Rectal smooth muscle tissue (tissue), 1 donor: ENCODE measurements at regions not wholly inside any gene's neighbourhood (a gene's known extent, or its start where the extent isn't known, plus 50 kb on each side); places are given as distances from the start of the nearest gene placed in this dataset.

ENCODE experiments used
- H3K27ac ChIP-seq: one replicate; pipeline ENCODE4 v1.7.0; 2013; ENCODE audit warnings: low read depth, low read length, inconsistent platforms
- H3K27me3 ChIP-seq: one replicate; pipeline ENCODE4 v1.7.0; 2013; ENCODE audit warnings: low read length; ENCODE audit not compliant: control insufficient read depth, insufficient read depth
- H3K36me3 ChIP-seq: one replicate; pipeline ENCODE4 v1.7.0; 2013; ENCODE audit warnings: low read length; ENCODE audit not compliant: control insufficient read depth, insufficient read depth
- H3K4me1 ChIP-seq: one replicate; pipeline ENCODE4 v1.7.0; 2013; ENCODE audit warnings: low read length; ENCODE audit not compliant: control insufficient read depth, insufficient read depth
- H3K4me3 ChIP-seq: one replicate; pipeline ENCODE4 v1.7.0; 2013; ENCODE audit warnings: low read length
- H3K9ac ChIP-seq: one replicate; pipeline ENCODE4 v1.7.0; 2013; ENCODE audit warnings: low read length

DNA sequence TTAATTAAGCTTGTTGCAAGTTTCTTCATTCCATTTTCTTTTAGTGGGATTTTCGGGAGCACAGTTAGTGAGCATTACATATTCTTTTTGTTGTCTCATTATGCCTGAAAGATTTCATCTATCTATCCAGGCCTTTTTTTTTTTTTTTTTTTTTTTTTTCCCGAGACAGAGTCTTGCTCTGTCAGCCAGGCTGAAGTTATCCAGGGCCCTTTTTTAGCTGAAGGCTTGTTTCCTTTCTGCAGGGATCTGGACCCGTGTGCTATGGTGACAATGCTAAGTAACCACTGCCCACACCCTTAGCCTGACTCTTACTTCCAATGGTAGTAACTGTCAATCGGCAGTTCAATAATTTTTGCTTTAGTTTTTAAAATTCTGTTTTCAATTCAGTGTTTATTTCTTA is 190.8 kb upstream of the MTPN start:
- Histone ChIP-seq H3K4me1 (peaks cover 11% of the 10 kb centered on the region), H3K27me3 (no peaks in the 10 kb centered on the region), H3K36me3 (no peaks in the 10 kb centered on the region), H3K4me3 (no peak overlapping the region), H3K9ac (no peak overlapping the region), H3K27ac (no peak overlapping the region)

DNA sequence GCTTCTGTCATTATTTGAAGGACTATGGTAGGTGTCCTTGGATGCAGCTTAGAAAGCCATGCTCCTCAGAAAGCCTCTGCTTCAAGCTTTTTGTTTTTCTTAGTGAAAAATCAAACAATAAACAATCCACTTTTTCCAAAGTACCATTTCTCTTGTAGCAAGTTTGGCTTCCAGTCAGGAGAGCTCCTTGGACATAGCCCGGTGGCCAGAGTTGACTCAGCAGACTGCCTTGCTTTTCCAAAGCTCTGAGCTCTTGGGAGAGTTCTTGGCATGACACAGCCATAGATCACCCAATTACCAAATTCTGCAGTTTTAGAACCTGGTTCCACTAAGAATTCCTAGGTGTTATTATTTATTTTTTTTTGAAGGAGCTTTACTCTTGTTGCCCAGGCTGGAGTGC is 189.4 kb upstream of the MTPN start:
- Histone ChIP-seq H3K27me3 (no peaks in the 10 kb centered on the region), H3K27ac (no peak overlapping the region), H3K4me3 (no peak overlapping the region), H3K36me3 (no peaks in the 10 kb centered on the region), H3K9ac (no peak overlapping the region), H3K4me1 (peaks cover 11% of the 10 kb centered on the region)

DNA sequence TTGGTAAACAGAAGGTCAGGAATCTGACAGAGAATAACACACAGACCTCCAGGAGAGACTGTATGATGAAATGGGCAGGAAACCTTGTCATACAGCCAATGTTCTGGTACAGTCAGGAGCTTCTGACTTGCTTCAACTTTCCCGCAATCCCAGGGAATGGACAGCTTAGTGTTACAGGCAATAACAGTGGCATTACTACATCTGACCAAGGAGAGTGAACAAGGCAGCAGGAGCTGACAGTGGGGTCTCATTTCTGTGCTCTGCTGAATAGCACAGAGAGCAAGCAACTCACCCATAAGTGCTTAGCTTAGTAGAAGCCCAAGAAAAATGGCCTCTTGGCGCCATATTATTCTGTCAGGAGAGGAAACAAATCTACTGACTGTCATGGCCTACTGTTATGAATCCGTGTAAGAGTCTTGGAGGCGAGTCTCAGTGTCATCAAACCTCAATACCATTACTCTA is 186.2 kb upstream of the MTPN start:
- Histone ChIP-seq H3K4me1 (peaks cover 4% of the 10 kb centered on the region), H3K36me3 (no peaks in the 10 kb centered on the region), H3K9ac (no peak overlapping the region), H3K27ac (no peak overlapping the region), H3K27me3 (no peaks in the 10 kb centered on the region), H3K4me3 (no peak overlapping the region)

DNA sequence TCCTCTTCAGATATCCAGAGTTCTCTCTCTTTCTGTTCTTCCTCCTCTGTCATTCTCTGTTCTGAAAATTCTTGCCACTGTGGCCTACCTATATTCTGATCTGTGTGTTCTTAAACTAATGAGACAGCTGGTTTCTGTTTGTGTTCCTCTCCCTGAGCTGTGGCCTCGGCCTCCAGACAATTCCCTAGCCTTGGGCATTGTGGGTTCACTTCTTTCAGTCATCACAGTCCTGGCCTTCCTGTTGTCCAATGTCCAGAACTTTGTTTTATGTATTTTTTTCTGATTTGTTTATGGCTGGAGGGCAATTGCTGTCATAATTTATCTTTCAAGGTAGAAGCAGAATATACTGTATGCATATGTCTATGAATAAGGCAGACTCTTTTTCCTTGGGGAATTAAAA is 173.2 kb upstream of the MTPN start:
- Histone ChIP-seq H3K9ac (no peak overlapping the region), H3K36me3 (no peaks in the 10 kb centered on the region), H3K27ac (no peak overlapping the region), H3K4me3 (no peak overlapping the region), H3K27me3 (no peaks in the 10 kb centered on the region), H3K4me1 (no peaks in the 10 kb centered on the region)

DNA sequence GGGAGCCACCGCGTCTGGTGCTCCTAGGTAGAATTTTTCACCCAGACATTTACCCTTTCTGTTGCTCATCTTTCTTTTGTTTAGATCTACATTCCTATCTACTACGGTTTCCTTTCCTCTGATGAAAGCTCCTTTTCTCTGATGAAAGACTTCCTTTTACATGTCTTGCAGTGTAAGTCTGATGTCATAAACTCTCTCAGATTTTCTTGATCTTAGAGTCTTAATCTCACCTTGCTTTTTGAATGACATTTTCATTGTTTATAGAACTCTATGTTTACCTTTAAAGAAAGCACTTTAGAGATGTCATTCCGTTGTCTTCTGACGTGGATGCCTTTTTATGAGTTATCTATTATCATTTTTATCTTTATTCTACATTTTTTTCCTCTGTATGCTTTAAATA is 171.8 kb upstream of the MTPN start:
- H3K4me3 ChIP-seq, result no peak overlapping the region
- no peak overlapping the region for H3K9ac ChIP-seq
- H3K27ac ChIP-seq, result no peak overlapping the region
- no peaks in the 10 kb centered on the region for H3K4me1 ChIP-seq
- no peaks in the 10 kb centered on the region for H3K36me3 ChIP-seq
- H3K27me3 ChIP-seq, result no peaks in the 10 kb centered on the region

DNA sequence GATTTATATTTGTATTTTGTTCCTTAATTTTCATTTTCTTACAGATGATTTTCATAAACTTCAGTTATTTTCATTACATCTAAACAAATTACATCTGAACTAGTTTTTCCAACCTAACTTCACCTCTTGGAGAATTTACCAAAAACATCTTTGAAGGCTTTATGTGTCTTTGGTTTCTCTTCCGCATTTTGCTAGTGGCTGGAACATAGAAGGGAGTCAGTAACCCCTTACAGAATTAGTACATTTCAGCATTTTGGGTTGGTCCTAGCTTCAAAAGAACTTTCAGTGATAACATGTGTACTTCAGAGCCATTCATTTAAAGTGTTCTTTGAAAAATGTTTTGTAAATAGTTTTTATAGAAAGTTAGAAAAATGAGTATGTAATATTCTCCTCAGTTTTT is 169.8 kb upstream of the MTPN start:
- no peak overlapping the region for H3K4me3 ChIP-seq
- H3K36me3 ChIP-seq, result no peaks in the 10 kb centered on the region
- no peak overlapping the region for H3K9ac ChIP-seq
- H3K27me3 ChIP-seq, result no peaks in the 10 kb centered on the region
- peaks cover 10% of the 10 kb centered on the region for H3K4me1 ChIP-seq
- no peak overlapping the region for H3K27ac ChIP-seq

DNA sequence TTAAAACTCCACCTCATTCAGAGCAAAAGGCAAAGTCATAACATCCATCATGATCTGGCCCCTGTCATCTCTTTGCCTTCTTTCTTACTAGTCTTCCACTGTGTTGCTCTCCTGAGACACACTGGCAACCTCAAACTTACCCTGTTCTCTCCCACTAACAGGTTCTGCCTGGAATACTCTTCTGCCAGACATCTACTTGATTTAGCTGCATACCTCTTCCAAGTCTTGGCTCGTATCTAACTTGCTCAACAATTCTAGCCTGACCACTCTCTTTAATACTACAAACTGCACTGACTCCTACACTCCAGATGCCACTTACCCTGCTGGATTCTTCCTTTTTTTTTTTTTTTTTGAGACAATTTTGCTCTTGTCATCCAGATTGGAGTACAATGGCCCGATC is 167.0 kb upstream of the MTPN start:
- no peak overlapping the region for H3K9ac ChIP-seq
- no peaks in the 10 kb centered on the region for H3K36me3 ChIP-seq
- no peaks in the 10 kb centered on the region for H3K27me3 ChIP-seq
- H3K27ac ChIP-seq, result no peak overlapping the region
- H3K4me1 ChIP-seq, result peaks cover 15% of the 10 kb centered on the region
- no peak overlapping the region for H3K4me3 ChIP-seq

DNA sequence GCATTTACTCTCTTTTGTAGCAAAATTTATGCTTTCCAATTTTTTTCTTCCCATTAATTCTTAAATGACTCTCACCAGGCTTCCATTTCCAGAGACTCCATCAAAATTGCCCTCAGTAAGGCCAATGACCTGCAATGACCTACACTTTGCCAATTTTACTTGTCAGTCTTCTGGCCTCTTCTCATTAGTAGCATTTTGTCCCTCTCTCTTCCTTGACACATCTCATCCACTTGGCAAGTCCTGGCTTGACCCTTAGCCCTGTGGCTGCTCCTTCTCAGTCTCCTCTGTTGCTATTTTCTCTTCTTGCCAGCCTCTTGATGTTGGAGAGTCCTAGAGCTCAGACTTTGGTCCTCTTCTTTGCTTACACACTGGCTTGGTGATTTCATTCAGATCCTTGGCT is 166.1 kb upstream of the MTPN start:
- Histone ChIP-seq H3K4me3 (no peak overlapping the region), H3K4me1 (peaks cover 21% of the 10 kb centered on the region), H3K36me3 (no peaks in the 10 kb centered on the region), H3K27ac (no peak overlapping the region), H3K9ac (no peak overlapping the region), H3K27me3 (no peaks in the 10 kb centered on the region)

DNA sequence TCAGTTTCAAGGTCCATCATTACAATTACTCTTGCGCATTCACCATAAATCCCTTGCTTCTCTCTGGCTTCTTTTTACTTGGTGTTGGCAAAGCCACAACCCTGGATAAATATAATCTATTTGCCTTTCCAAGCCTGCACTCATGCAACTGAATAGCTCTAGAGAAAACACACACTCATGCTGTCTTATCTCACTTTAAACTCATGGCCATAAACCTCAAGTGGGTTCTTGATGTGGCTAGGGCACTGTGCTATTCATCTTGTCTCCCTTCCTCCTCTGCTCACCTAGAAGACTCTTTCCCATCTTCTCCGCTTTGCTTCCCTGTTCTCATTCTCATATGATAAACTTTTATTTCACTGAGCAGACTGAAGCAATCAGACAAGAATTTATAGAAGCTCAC is 165.4 kb upstream of the MTPN start:
- no peak overlapping the region for H3K4me3 ChIP-seq
- no peaks in the 10 kb centered on the region for H3K36me3 ChIP-seq
- no peak overlapping the region for H3K27ac ChIP-seq
- no peaks in the 10 kb centered on the region for H3K27me3 ChIP-seq
- no peak overlapping the region for H3K9ac ChIP-seq
- H3K4me1 ChIP-seq, result peaks cover 21% of the 10 kb centered on the region

DNA sequence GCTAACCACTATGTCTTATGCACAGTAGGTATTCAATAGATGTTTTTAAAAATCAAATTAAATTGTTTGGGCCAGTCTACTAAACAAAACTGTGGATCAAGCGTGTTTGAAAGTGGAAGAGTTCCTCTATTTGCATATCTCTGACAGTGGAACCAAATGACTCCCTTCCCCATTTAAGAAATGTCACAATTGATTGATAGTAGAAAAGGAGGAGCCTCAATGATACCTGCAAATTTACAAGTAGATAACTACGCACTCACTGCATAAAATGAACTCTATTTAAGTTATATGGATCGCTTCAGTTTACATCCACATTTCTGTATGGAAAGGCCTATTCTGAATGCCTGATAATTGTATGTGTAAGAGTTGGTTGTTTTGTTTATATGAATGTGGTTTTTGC is 163.3 kb upstream of the MTPN start:
- H3K4me3 ChIP-seq, result no peak overlapping the region
- H3K9ac ChIP-seq, result no peak overlapping the region
- H3K27me3 ChIP-seq, result no peaks in the 10 kb centered on the region
- peaks cover 21% of the 10 kb centered on the region for H3K4me1 ChIP-seq
- no peaks in the 10 kb centered on the region for H3K36me3 ChIP-seq
- H3K27ac ChIP-seq, result no peak overlapping the region

DNA sequence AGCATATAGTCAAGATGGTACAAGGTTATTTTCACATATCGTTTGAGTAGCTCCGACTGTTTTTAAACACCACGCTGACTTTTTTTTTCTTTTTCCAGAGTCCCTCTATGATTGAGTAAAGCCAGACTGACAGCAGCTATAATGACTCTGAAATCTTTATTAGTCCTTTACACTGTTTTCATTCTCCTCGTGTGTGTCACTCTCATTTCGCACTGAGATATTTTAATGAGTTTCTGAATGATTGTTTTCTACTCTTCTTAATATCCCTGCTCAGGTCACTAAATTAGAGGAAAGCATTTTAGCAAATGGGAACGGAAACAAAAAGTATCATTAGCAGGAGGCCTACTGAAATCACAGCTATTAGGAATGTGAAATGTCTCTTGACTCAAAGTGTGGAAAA is 162.3 kb upstream of the MTPN start:
- H3K36me3 ChIP-seq, result no peaks in the 10 kb centered on the region
- no peak overlapping the region for H3K9ac ChIP-seq
- no peak overlapping the region for H3K4me3 ChIP-seq
- no peak overlapping the region for H3K27ac ChIP-seq
- peaks cover 21% of the 10 kb centered on the region for H3K4me1 ChIP-seq
- H3K27me3 ChIP-seq, result no peaks in the 10 kb centered on the region

DNA sequence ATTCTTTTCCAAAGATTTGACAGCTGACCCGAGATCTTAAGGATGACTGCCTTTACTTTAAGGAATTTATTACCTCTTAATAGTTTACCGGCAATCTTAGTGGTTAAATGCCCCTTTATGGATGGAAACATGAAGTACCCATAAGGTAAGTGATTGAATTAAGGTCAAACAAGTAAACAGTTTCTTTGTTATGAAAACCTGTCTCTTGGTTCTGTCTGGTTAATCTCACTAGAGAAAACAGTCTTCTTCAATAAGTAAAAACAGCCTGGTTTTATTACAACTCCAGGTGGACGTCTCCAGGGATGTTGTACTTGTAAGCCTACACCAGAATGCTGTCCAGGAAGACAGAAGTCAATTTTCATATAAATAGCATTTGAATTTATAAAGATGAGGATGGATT is 161.8 kb upstream of the MTPN start:
- H3K4me3 ChIP-seq, result no peak overlapping the region
- peaks cover 21% of the 10 kb centered on the region for H3K4me1 ChIP-seq
- H3K36me3 ChIP-seq, result no peaks in the 10 kb centered on the region
- H3K27me3 ChIP-seq, result no peaks in the 10 kb centered on the region
- H3K9ac ChIP-seq, result no peak overlapping the region
- H3K27ac ChIP-seq, result peak overlapping the region; percentile 6

DNA sequence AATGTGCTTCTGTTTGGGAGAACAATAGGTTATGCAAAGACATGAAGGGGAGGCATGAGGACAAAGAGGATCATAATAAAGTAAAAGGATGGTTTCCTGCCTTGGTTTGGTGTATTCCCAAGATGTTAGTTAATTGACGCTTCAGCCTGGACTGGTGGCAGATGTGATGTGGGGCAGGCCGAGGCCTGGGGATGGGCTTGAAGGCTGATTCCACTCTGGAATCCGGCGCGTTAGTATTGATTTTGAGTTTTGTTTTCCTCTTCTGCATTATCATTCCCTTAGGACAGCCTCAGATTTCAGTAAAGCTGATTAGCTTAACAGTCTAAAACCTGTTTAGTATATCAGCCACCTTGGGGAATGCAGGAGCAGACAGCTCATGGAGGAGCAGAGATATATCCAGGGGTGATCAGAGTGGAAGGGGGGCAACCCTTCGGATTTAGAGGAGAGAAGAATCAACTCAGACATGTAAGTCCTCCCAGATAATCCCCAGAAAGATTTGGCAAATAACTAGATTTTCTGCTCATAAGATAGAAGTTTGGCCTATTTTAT is 159.8 kb upstream of the MTPN start:
- Histone ChIP-seq H3K9ac (no peak overlapping the region), H3K27ac (no peak overlapping the region), H3K4me1 (peaks cover 11% of the 10 kb centered on the region), H3K27me3 (no peaks in the 10 kb centered on the region), H3K4me3 (no peak overlapping the region), H3K36me3 (no peaks in the 10 kb centered on the region)
